Stomach smooth muscle (tissue), 2 donors: ENCODE measurements at regions not wholly inside any gene's neighbourhood (a gene's known extent, or its start where the extent isn't known, plus 50 kb on each side); places are given as distances from the start of the nearest gene placed in this dataset.

ENCODE experiments used
- H3K27ac ChIP-seq: one replicate; pipeline ENCODE4 v1.7.0; 2013; ENCODE audit warnings: mild to moderate bottlenecking, low read length, inconsistent platforms
- H3K27me3 ChIP-seq, 2 donors: one replicate each; pipeline ENCODE4 v1.7.0; 2013; ENCODE audit warnings: low read length in 2 of 2; ENCODE audit not compliant: insufficient read depth in 2 of 2, control insufficient read depth in 1 of 2
- H3K36me3 ChIP-seq, 2 donors: one replicate each; pipeline ENCODE4 v1.7.0; 2013; ENCODE audit warnings: low read length in 2 of 2; ENCODE audit not compliant: control insufficient read depth in 2 of 2, insufficient read depth in 2 of 2
- H3K4me1 ChIP-seq: one replicate; pipeline ENCODE4 v1.7.0; 2013; ENCODE audit warnings: low read length; ENCODE audit not compliant: control insufficient read depth, insufficient read depth
- H3K4me3 ChIP-seq, 2 donors: one replicate each; pipeline ENCODE4 v1.7.0; 2013; ENCODE audit warnings: low read length in 2 of 2
- H3K9ac ChIP-seq, 2 donors: one replicate each; pipeline ENCODE4 v1.7.0; 2013; ENCODE audit warnings: low read length in 2 of 2, mild to moderate bottlenecking in 1 of 2
- H3K9me3 ChIP-seq, 2 donors: one replicate each; pipeline ENCODE4 v1.7.0; 2013; ENCODE audit warnings: low read length in 2 of 2; ENCODE audit not compliant: control insufficient read depth in 2 of 2
- donor health status: healthy.
- donor health status: Pancreatic carcinoma.

DNA sequence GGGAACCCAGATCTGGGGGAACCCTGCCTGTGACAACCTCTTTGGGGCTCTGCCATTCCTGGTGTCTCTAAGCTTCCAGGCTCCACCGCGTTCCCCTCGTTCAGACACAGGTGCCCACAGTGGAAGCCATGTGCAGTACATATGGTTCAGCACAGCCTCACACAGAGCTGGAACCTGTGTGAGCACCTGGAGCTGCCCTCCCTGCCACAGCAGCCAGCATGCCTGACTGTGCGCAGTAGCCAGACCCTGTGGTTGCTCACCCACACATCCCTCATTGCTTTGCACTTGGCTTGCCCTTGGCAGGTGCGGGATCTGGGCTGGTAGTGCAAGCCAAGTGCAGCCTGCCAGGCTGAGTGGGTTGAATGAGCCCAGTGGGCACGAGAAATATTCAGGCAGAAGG, 814.2 kb downstream of the PDHA2 start:
- H3K4me1 ChIP-seq = no peaks in the 10 kb centered on the region
- no peak overlapping the region for H3K4me3 ChIP-seq
- H3K36me3 ChIP-seq = no peaks in the 10 kb centered on the region
- no peak overlapping the region for H3K27ac ChIP-seq
- no peaks in the 10 kb centered on the region for H3K27me3 ChIP-seq
- no peak overlapping the region for H3K9ac ChIP-seq
- no peaks in the 10 kb centered on the region for H3K9me3 ChIP-seq

DNA sequence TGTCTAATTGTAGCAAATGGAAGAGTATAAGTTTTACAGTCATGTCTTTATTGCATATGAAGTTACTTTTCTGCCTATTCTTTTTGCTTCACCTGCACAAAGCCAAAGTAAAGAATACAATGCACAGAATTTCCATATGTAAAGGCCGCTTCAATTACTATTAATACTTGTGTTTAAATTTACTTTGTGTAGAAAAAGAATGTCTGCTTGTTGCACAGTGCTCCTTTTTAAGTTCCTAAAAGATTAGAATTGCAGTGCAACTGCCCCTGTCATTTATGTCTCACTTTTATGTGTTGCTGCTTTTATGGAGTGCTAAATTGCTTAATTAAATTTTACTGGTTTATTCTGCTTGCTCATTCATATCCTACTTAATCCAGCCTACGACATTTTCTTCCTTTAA, 830.5 kb downstream of the PDHA2 start:
- Histone ChIP-seq H3K36me3 (no peaks in the 10 kb centered on the region), H3K4me1 (no peaks in the 10 kb centered on the region), H3K27me3 (no peaks in the 10 kb centered on the region), H3K4me3 (no peak overlapping the region), H3K27ac (no peak overlapping the region), H3K9me3 (no peaks in the 10 kb centered on the region), H3K9ac (no peak overlapping the region)

DNA sequence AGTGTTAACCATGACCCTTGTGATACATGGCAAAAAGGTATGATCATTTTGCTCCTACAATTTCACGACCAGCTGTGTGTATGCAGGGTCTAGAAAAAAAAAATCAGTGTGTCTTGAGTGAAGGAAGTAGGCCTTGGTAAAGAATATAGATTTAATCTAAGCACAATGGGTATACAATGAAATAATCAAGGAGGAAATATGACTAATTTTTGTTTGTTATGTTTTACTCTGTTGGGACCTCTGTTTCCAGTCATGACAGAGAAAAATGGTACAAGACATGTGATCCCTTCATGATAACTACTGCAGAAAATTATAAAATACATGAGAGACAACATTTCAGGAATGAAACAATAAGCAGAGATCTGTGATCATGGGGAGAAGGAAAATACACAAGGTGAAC, 835.5 kb downstream of the PDHA2 start:
- Histone ChIP-seq H3K36me3 (no peaks in the 10 kb centered on the region), H3K4me3 (no peak overlapping the region), H3K27me3 (no peaks in the 10 kb centered on the region), H3K27ac (no peak overlapping the region), H3K9ac (no peak overlapping the region), H3K9me3 (no peaks in the 10 kb centered on the region), H3K4me1 (no peaks in the 10 kb centered on the region)

DNA sequence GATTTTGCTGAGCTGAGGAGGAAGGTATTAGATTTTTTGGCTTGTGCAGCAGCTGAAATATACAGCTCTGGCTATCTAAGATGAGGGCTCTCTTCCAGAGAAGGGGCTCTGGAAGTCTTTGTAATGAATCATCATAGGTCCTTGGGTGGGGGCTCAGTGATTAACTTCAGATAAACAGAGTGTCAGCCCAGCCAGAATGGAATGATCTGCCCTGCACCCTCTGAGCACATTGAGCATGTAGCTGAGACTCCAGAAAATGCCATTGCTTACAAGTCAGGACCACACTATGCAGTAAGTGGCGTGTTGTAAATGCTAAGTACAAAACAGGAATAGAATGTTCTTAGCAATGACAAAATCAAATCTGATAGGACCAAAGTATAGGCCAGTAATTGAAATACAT, 836.0 kb downstream of the PDHA2 start:
- H3K27ac ChIP-seq = no peak overlapping the region
- no peak overlapping the region for H3K4me3 ChIP-seq
- no peaks in the 10 kb centered on the region for H3K27me3 ChIP-seq
- H3K9me3 ChIP-seq = no peaks in the 10 kb centered on the region
- no peak overlapping the region for H3K9ac ChIP-seq
- no peaks in the 10 kb centered on the region for H3K36me3 ChIP-seq
- no peaks in the 10 kb centered on the region for H3K4me1 ChIP-seq

DNA sequence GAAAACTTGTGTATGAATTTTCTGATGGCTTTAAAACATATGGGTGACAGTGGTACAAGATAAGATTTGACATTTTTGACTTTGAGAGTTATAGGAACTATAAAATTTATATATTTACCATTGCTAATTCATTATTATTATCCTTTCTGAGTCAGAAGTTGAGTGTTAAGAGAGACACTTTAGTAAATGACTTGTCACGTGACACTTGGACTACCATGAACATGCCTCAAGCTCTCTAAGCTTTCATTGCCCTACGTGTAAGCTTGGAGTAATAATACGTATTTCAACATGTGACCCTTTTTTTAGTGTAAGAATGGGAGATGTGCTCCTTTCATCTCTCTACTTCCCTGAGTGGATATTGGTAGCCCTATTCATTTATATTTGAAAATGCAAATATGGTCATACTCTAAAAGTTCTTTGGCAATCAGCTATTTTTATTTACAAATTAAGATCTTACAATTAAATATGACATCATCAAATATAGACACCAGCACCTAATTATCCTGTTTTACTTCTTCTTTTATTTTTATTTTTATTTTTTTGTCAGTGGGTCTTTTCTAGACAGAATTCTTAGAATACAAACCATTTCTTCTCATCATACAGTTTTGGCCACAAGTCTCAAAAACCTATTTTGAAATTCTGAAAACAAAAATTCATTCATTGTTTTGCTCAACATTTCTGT, 837.0 kb downstream of the PDHA2 start:
- no peaks in the 10 kb centered on the region for H3K9me3 ChIP-seq
- no peak overlapping the region for H3K27ac ChIP-seq
- no peaks in the 10 kb centered on the region for H3K4me1 ChIP-seq
- no peaks in the 10 kb centered on the region for H3K36me3 ChIP-seq
- H3K4me3 ChIP-seq = no peak overlapping the region
- H3K9ac ChIP-seq = no peak overlapping the region
- no peaks in the 10 kb centered on the region for H3K27me3 ChIP-seq

DNA sequence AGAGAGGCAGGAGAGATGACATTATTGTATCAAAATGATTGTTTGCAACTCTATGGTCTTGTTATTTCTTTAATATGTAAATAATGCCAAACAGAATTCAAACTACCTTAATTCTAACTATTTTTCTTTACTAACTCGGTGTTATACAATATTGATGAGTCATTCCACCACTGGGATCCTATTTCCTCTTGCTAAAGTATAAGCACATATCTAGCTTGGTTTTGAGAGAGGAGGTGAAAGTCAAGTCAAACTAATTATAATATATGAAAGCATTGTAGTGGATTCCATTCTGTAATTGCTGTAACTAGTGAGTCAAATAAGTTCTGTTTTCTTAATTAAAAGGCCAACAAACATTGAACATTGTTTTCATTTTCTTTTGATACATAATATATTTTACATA, 837.6 kb downstream of the PDHA2 start:
- H3K27ac ChIP-seq = no peak overlapping the region

DNA sequence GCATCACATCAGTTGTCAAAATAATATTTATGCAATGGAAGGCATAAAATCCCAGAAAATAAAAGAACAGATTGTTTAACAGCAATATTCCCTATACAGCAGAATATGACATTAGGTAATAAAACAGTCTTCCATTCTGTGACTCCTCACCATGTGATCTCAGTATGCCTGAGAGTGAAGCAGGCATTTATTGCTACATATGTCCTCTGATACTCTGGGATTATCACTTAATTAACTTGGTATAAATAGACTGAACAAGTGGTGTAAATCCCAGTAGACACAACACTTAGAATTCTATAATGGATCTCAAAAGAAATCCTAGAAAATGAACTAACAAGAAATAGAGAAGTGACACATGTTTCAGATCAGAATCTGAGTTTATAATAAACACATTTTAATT, 841.3 kb downstream of the PDHA2 start:
- no peaks in the 10 kb centered on the region for H3K27me3 ChIP-seq
- no peak overlapping the region for H3K4me3 ChIP-seq
- H3K27ac ChIP-seq = no peak overlapping the region
- no peaks in the 10 kb centered on the region for H3K9me3 ChIP-seq
- H3K36me3 ChIP-seq = no peaks in the 10 kb centered on the region
- no peak overlapping the region for H3K9ac ChIP-seq
- no peaks in the 10 kb centered on the region for H3K4me1 ChIP-seq

More for the DNA sequence above, 837.6 kb downstream of the PDHA2 start:
- Histone ChIP-seq H3K4me1 (no peaks in the 10 kb centered on the region), H3K9me3 (no peaks in the 10 kb centered on the region), H3K9ac (no peak overlapping the region), H3K36me3 (no peaks in the 10 kb centered on the region), H3K4me3 (no peak overlapping the region), H3K27me3 (no peaks in the 10 kb centered on the region)

DNA sequence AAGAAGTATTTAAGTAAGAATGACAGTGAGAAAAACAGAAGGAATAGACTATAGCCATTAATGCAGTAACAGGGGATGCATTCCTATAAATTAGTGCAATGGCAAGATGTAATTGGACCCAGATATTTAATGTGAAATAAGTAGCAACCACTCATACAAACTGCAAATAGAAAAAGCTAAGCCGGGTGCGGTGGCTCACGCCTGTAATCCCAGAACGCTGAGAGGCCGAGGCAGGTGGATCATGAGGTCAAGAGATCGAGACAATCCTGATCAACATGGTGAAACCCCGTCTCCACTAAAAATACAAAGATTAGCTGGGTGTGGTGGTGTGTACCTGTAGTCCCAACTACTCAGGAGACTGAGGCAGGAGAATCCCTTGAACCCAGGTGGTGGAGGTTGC, 845.8 kb downstream of the PDHA2 start:
- H3K9ac ChIP-seq = no peak overlapping the region
- H3K27ac ChIP-seq = no peak overlapping the region
- no peaks in the 10 kb centered on the region for H3K9me3 ChIP-seq
- no peak overlapping the region for H3K4me3 ChIP-seq
- no peaks in the 10 kb centered on the region for H3K36me3 ChIP-seq
- H3K27me3 ChIP-seq = no peaks in the 10 kb centered on the region
- H3K4me1 ChIP-seq = no peaks in the 10 kb centered on the region

DNA sequence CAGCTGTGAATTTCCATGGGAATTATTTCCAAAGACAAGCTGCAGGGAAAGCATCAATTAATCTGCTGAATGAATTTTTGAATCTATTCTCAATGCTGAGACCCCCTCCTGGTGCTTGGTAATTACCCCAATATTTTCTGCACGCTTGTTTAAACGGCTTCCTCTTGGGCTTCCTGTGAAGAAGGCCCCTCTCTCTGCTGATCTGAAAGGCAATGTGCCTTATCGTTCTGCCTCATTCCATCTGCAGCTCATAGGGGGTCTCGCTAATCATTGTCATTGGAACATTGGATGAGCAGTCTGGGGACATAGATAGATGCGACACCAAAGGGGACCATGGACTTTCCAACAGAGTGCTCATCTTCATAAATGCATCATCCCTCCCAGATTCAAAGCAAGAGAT, 851.6 kb downstream of the PDHA2 start:
- H3K4me1 ChIP-seq = no peaks in the 10 kb centered on the region
- no peaks in the 10 kb centered on the region for H3K27me3 ChIP-seq
- no peaks in the 10 kb centered on the region for H3K36me3 ChIP-seq
- no peak overlapping the region for H3K4me3 ChIP-seq
- H3K27ac ChIP-seq = no peak overlapping the region
- no peak overlapping the region for H3K9ac ChIP-seq
- H3K9me3 ChIP-seq = no peaks in the 10 kb centered on the region

DNA sequence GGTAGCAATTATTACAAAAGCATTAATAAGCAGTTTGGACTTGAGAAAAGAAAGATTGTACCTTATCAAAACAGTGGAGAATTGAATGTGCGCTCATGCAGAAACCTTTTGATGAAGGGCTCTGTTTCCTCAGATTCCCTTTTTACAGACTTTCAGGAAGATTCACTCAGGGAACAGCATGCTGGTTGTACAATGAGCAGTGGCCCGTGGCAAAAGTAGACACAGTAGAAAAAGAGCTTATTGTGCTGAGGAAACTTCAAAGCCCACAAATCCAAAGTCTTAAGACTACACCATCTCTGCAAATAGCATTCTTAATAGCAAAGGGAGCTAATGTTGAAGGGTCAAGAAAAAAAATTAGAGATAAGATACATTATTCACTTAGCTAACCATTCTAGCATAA, 858.9 kb downstream of the PDHA2 start:
- Histone ChIP-seq H3K9ac (no peak overlapping the region), H3K4me3 (no peak overlapping the region), H3K4me1 (no peaks in the 10 kb centered on the region), H3K27ac (no peak overlapping the region), H3K27me3 (no peaks in the 10 kb centered on the region), H3K9me3 (no peaks in the 10 kb centered on the region), H3K36me3 (no peaks in the 10 kb centered on the region)

DNA sequence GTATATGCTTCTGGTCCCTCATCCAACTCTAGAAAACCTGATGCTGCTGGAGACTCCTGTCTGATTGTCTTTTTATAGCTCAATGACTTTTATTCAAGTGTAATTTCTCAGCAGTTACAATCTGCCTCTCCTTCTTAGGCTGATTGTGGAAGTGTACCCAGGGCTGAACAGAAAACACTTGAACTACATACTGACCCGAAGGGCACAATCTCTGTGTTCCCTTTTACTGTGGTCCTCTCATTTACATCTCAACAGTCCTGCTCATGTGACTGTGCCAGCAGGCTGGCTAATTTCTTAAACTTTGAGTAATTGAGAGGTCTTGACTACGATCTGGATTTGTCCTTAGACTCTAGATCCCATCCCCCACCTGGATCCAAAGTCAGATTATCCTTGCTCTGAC, 863.4 kb downstream of the PDHA2 start:
- no peaks in the 10 kb centered on the region for H3K27me3 ChIP-seq
- H3K27ac ChIP-seq = no peak overlapping the region
- no peaks in the 10 kb centered on the region for H3K9me3 ChIP-seq
- H3K4me3 ChIP-seq = no peak overlapping the region
- H3K4me1 ChIP-seq = no peaks in the 10 kb centered on the region
- no peaks in the 10 kb centered on the region for H3K36me3 ChIP-seq
- no peak overlapping the region for H3K9ac ChIP-seq
